ENCODE measurements at regions not wholly inside any gene's neighbourhood (a gene's known extent, or its start where the extent isn't known, plus 50 kb on each side); places are given as distances from the start of the nearest gene placed in this dataset.

DNA sequence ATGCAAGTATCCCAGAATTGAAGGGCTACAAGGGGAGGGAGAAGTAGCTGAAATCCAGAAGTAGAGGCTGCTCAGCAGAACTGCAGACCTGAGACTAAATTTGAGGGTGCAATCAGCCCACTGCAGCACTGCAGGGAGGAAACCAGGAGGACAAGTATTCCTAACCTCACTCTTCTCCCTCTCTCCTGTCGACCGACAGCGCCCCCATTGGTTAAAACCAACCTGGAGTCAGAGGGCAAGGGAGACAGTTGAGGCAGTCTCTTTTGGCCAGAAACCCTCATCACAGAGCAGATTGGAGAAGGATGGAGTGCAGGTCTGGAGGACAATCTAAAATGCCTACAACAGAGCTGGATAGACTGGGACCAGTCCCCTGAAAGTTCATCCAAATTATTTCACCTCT lies 768.9 kb upstream of the KLHL29 start:
- DNase-seq (ENCODE audit: low read depth in 1 of 2, low spot score in 1 of 2) (no peak), FAIRE-seq (no peak), ATAC-seq (no peak)
- WGBS (ENCODE audit: missing lambda C conversion rate), result 57% methylated on average over 3 of the region's 3 CpGs
- ChIA-PET CTCF (no interaction called here), POLR2A (no interaction called here)
- no peak overlapping the region for H3K4me3 ChIP-seq
- no peaks in the 10 kb centered on the region for H3K4me1 ChIP-seq
- no peak overlapping the region for H3K27ac ChIP-seq
- H3K4me2 ChIP-seq, result no peak overlapping the region
- TF ChIP-seq FOSB (CRISPR knock-in tag; IDR thresholded peaks at IDR 0.05), result no peak
- no peak for TF ChIP-seq NFE2L2 (conservative IDR thresholded peaks at IDR 0.05; ENCODE audit: low read length)
- no peak for TF ChIP-seq TFCP2L1 (CRISPR knock-in tag; IDR thresholded peaks at IDR 0.05)
- no peak for TF ChIP-seq KDM5A (IDR thresholded peaks at IDR 0.05)
- no peak for TF ChIP-seq GATA3 (IDR thresholded peaks at IDR 0.05; ENCODE audit: borderline replicate concordance)
- no peak for TF ChIP-seq HOXB13 (CRISPR knock-in tag; IDR thresholded peaks at IDR 0.05; ENCODE audit: low read depth)
- no peak for TF ChIP-seq ZSCAN20 (CRISPR knock-in tag; IDR thresholded peaks at IDR 0.05)
- no peak for TF ChIP-seq RNF2 (IDR thresholded peaks at IDR 0.05; ENCODE audit: borderline replicate concordance, low read depth)
- TF ChIP-seq ZFP36 (IDR thresholded peaks at IDR 0.05; ENCODE audit: borderline replicate concordance, partially characterized antibody), result no peak
- no peak for TF ChIP-seq HOXA7 (CRISPR knock-in tag; IDR thresholded peaks at IDR 0.05)
- TF ChIP-seq, protein P1, sequence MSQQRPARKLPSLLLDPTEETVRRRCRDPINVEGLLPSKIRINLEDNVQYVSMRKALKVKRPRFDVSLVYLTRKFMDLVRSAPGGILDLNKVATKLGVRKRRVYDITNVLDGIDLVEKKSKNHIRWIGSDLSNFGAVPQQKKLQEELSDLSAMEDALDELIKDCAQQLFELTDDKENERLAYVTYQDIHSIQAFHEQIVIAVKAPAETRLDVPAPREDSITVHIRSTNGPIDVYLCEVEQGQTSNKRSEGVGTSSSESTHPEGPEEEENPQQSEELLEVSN (IDR thresholded peaks at IDR 0.05; ENCODE audit: borderline replicate concordance, low read depth), result no peak
- TF ChIP-seq, protein P2, sequence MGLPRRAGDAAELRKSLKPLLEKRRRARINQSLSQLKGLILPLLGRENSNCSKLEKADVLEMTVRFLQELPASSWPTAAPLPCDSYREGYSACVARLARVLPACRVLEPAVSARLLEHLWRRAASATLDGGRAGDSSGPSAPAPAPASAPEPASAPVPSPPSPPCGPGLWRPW (IDR thresholded peaks at IDR 0.05), result no peak
- TF ChIP-seq, protein P3, sequence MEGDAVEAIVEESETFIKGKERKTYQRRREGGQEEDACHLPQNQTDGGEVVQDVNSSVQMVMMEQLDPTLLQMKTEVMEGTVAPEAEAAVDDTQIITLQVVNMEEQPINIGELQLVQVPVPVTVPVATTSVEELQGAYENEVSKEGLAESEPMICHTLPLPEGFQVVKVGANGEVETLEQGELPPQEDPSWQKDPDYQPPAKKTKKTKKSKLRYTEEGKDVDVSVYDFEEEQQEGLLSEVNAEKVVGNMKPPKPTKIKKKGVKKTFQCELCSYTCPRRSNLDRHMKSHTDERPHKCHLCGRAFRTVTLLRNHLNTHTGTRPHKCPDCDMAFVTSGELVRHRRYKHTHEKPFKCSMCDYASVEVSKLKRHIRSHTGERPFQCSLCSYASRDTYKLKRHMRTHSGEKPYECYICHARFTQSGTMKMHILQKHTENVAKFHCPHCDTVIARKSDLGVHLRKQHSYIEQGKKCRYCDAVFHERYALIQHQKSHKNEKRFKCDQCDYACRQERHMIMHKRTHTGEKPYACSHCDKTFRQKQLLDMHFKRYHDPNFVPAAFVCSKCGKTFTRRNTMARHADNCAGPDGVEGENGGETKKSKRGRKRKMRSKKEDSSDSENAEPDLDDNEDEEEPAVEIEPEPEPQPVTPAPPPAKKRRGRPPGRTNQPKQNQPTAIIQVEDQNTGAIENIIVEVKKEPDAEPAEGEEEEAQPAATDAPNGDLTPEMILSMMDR (IDR thresholded peaks at IDR 0.05), result no peak
- TF ChIP-seq RAD21 (conservative IDR thresholded peaks at IDR 0.05 in 1 of 2, IDR thresholded peaks at IDR 0.05 in 1 of 2), result no peak
- TF ChIP-seq, protein P4, sequence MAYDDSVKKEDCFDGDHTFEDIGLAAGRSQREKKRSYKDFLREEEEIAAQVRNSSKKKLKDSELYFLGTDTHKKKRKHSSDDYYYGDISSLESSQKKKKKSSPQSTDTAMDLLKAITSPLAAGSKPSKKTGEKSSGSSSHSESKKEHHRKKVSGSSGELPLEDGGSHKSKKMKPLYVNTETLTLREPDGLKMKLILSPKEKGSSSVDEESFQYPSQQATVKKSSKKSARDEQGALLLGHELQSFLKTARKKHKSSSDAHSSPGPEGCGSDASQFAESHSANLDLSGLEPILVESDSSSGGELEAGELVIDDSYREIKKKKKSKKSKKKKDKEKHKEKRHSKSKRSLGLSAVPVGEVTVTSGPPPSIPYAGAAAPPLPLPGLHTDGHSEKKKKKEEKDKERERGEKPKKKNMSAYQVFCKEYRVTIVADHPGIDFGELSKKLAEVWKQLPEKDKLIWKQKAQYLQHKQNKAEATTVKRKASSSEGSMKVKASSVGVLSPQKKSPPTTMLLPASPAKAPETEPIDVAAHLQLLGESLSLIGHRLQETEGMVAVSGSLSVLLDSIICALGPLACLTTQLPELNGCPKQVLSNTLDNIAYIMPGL (CRISPR knock-in tag; IDR thresholded peaks at IDR 0.05; ENCODE audit: borderline replicate concordance), result no peak
- TF ChIP-seq RCOR1 (IDR thresholded peaks at IDR 0.05; ENCODE audit: low read depth, low read length), result no peak
- no peak for TF ChIP-seq MAFK (IDR thresholded peaks at IDR 0.05; ENCODE audit: partially characterized antibody)
- no peaks in the 10 kb centered on the region for H3K9me3 ChIP-seq

DNA sequence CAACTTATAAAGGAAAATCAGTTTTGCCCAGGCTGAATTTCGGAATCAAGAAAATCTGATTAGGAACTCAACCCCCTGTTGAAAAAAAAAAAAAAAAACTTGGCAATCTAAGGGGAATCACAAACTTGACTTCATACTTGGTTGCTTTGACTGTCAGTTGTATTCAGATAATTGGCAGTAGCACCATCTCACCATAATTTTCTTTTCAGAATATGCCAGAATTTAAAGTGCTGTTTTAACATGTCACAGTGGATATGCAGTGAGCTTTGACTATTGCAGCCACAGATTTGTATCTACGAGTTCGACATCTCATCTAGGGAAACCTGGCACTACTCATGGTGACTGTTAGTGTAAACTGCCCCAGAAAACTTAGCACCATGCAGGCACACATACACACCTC lies 761.4 kb upstream of the KLHL29 start:
- Histone ChIP-seq H3K4me2 (no peak overlapping the region), H3K27ac (no peak overlapping the region), H3K9me3 (no peaks in the 10 kb centered on the region), H3K4me1 (no peaks in the 10 kb centered on the region), H3K4me3 (no peak overlapping the region)
- TF ChIP-seq, protein P5, sequence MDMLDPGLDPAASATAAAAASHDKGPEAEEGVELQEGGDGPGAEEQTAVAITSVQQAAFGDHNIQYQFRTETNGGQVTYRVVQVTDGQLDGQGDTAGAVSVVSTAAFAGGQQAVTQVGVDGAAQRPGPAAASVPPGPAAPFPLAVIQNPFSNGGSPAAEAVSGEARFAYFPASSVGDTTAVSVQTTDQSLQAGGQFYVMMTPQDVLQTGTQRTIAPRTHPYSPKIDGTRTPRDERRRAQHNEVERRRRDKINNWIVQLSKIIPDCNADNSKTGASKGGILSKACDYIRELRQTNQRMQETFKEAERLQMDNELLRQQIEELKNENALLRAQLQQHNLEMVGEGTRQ (IDR thresholded peaks at IDR 0.05), result no peak
- POLR2A ChIA-PET, result no interaction called here
- CTCF ChIA-PET, result no interaction called here
- FAIRE-seq (no peak), ATAC-seq (no peak), DNase-seq (ENCODE audit: low read depth in 1 of 2, low spot score in 1 of 2) (no peak)
- WGBS (ENCODE audit: missing lambda C conversion rate), result 0% methylated on average over 3 of the region's 3 CpGs

DNA sequence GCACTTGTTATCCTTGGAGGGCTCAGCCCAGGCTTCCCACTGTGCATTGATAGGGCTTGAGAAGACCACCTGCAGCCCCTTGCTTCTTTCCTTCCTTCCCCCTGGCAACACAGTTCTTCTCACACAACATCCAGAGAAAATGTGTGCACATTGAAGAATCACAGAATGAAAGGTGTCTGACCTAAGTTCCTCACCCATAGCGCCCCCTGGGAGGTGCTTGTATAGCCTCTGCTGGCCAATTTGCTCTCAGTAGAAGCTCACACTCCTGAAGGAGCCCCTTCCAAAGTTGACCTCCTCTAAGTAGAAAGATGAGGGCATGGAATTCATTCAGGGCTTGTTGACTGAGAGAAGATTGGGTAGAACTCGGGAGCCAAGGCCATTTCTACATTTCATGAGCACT lies 758.4 kb upstream of the KLHL29 start:
- CTCF ChIA-PET, result no interaction called here
- DNase-seq (ENCODE audit: low read depth in 1 of 2, low spot score in 1 of 2), result peak in 1 of 2 experiments; percentile 15
- TF ChIP-seq, protein P3 (IDR thresholded peaks at IDR 0.05), result no peak
- TF ChIP-seq, protein P6, sequence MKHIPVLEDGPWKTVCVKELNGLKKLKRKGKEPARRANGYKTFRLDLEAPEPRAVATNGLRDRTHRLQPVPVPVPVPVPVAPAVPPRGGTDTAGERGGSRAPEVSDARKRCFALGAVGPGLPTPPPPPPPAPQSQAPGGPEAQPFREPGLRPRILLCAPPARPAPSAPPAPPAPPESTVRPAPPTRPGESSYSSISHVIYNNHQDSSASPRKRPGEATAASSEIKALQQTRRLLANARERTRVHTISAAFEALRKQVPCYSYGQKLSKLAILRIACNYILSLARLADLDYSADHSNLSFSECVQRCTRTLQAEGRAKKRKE (CRISPR knock-in tag; IDR thresholded peaks at IDR 0.05; ENCODE audit: low read depth), result no peak
- TF ChIP-seq, protein P7, sequence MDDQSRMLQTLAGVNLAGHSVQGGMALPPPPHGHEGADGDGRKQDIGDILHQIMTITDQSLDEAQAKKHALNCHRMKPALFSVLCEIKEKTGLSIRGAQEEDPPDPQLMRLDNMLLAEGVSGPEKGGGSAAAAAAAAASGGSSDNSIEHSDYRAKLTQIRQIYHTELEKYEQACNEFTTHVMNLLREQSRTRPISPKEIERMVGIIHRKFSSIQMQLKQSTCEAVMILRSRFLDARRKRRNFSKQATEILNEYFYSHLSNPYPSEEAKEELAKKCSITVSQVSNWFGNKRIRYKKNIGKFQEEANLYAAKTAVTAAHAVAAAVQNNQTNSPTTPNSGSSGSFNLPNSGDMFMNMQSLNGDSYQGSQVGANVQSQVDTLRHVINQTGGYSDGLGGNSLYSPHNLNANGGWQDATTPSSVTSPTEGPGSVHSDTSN (IDR thresholded peaks at IDR 0.05), result no peak
- TF ChIP-seq ZSCAN20 (CRISPR knock-in tag; IDR thresholded peaks at IDR 0.05) (no peak), CHD2 (IDR thresholded peaks at IDR 0.05; ENCODE audit: low read length, partially characterized antibody) (no peak), HDAC2 (IDR thresholded peaks at IDR 0.05) (no peak), EP300 (IDR thresholded peaks at IDR 0.05) (no peak)
- TF ChIP-seq, protein P8, sequence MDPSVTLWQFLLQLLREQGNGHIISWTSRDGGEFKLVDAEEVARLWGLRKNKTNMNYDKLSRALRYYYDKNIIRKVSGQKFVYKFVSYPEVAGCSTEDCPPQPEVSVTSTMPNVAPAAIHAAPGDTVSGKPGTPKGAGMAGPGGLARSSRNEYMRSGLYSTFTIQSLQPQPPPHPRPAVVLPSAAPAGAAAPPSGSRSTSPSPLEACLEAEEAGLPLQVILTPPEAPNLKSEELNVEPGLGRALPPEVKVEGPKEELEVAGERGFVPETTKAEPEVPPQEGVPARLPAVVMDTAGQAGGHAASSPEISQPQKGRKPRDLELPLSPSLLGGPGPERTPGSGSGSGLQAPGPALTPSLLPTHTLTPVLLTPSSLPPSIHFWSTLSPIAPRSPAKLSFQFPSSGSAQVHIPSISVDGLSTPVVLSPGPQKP (IDR thresholded peaks at IDR 0.05; ENCODE audit: low read depth, low read length), result no peak

More for the DNA sequence above, 758.4 kb upstream of the KLHL29 start:
- POLR2A ChIA-PET, result no interaction called here
- Histone ChIP-seq H3K4me1 (no peaks in the 10 kb centered on the region), H3K27ac (no peak overlapping the region), H3K4me3 (no peak overlapping the region), H3K4me2 (no peak overlapping the region), H3K9me3 (no peaks in the 10 kb centered on the region)
- ATAC-seq (no peak), FAIRE-seq (no peak)
- WGBS (ENCODE audit: missing lambda C conversion rate), result 3% methylated on average over 2 of the region's 2 CpGs
